ENCODE measurements at regions not wholly inside any gene's neighbourhood (a gene's known extent, or its start where the extent isn't known, plus 50 kb on each side); places are given as distances from the start of the nearest gene placed in this dataset.

GRCh38 chr4:18291981-18292380, 270.4 kb upstream of the LCORL start:
- no peak for DNase-seq

DNA sequence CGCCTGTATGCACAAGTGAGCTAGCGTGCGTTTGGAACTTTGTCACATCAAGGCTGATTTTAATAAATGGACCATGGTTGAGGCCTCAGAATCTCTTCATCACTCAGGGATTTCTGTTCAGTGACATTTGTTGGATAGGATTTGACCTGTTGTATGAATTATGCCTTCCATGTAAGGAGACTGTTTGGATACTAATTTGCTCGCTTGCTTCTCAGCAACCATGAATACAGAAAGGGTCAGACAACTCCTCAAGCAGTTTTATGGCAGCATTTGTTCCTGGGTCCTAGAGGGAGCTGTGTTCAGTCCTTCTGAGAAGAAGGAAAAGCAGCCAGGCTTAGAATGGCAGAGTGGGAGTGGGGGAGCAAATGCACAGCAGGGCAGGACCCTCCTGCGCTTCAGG, 269.7 kb upstream of the LCORL start:
- DNase-seq: no peak

GRCh38 chr4:18285357-18285756, 263.8 kb upstream of the LCORL start:
- DNase-seq: no peak

DNA sequence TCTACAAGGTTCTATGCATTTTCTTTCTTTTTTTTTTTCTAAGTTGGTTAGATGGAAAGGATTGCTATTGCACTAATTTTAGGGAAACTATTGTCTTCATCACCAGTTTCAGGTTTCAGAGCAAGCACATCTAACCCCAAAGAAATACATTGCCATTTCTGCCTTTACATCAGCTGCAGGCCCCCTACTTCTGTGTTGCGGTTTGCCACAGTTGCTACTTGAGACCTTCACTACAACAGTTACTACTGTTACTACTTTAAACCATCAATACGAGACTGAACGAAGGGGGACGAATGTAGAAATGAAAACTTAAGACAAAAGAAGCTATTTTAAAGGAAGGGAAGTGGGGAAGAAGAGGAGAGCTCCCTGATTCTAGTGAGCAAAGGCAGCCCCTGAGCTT, 256.7 kb upstream of the LCORL start:
- no peak for DNase-seq

- DNase-seq: no peak
These were observed 241.3 kb upstream of the LCORL start for GRCh38 chr4:18262832-18263231.

GRCh38 chr4:18252052-18252451, 230.5 kb upstream of the LCORL start:
- DNase-seq: no peak

DNA sequence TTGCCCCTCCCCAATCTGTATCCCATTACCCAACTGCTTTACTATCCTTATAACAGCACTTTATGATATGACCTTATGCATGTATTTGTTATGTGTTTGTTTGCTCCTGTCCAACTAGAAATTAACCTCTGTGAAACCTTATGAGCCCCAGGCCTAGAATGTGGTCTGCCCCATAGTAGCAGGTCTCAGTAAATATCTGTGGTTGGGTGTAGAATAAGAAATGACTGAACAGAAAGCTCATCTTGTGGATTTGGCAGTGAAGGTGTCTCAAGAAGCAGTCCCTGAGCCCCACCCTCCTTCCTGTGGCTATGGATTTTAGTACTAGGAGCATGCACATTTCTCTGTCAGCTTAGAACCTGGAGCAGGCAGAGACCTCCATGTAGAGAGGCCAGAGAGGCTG, 229.0 kb upstream of the LCORL start:
- no peak for DNase-seq

DNA sequence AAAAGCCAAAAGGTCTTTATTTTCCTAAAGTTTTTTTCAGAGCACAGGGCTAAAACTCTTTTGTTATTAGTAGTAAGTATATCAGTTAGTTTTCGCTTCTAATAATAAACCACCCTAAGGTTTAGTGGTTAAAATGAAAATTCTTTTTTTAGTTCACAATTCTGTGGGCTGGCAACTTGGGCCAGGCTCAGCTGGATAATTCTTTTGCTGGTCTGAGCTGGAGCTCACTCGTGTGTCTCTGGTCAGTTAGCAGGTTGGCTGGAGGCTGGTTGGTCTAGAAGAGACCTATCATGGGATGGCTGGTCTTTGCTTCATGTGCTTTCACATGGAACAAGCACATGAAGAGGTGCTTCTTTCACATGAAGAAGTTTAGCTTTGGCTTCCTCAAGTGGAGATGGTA, 227.1 kb upstream of the LCORL start:
- DNase-seq: no peak

- DNase-seq: no peak
These were observed 225.6 kb upstream of the LCORL start for GRCh38 chr4:18247189-18247588.

DNA sequence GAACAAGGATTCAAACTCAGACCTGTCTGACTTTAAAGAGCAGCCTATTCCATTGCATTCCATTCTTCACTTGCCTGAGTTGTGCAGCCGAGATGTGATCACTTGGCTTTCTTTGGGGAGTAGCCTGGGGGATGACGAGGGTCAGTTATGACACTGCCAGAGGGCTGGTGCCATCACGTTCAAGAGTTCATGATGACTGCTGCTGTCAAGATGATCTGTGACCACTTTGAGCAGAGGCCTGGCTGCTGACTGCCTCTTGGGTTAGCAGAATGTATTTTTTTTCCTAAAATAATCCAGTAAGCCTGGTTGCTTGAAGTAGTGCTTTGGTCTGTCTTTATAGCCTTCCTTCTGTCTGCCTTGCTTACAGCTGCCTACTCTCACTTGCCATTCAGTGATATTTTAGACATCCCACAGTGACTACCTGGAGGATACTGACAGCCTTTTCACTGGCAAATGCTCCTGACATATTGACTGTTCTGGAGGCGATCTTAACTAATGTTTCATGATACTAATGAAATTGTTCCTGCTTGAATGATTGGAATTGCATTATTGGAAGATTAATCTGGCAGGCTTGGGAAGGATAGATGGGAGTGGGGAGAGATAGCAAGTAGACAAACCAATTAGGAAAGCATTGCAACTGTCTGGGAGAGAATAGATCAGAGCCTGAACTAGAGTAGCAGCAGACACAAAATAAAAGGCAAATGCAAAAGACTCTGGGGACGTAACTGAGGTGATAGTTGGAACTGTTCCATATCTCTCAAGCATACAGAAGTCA, 221.6 kb upstream of the LCORL start:
- DNase-seq: no peak

- DNase-seq: no peak
These were observed 220.2 kb upstream of the LCORL start for GRCh38 chr4:18241727-18242126.

DNA sequence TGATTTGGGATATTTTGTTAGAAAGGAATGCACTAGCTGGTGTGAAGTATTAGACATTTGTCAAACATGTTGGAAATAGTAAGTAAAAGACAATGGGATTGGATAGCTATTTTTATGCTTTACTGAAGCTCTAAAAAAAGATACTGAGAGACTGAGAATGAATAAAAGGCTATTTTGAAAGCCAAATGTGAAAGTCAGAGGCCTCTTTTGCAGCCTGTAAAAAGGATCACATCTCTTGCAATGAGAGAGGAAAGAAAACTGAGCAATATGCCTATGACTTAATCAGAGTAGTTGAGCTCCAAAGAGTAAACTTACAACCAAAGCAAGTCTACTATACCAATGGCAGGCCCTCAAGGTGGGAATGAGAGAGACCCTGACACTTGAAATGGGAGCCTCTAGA, 212.6 kb upstream of the LCORL start:
- no peak for DNase-seq

GRCh38 chr4:18231726-18232125, 210.2 kb upstream of the LCORL start:
- no peak for DNase-seq

GRCh38 chr4:18227880-18228279, 206.3 kb upstream of the LCORL start:
- no peak for DNase-seq

- no peak for DNase-seq
These were observed 193.0 kb upstream of the LCORL start for GRCh38 chr4:18214411-18215055.

DNA sequence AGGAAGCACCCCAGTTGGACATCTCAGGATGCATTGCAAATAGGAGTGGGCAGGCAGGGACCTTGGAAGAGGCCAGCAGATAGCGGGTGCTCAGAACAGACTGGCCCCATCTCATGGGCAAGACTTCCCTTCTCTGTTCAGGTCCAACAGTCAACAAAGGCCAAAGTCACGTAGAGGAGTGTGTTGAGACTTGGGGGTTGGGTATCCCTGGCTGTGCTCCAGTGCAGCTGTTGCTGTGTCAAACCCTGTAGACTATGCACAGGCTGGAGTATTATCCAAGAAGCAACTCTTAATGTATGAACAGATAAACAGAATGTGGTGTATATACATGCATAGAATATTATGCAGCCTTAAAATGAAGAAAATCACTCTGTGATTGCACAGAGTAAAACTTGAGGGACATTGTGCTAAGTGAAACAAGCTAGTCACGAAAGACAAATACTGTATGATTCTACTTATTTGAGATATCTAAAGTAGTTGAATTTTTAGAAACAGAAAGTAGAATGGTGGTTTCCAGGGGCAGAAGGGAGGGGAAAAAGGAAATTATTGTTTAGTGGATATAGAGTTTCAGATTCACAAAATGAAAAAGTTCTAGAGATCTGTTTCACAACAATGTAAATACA, 192.1 kb upstream of the LCORL start:
- DNase-seq: no peak

DNA sequence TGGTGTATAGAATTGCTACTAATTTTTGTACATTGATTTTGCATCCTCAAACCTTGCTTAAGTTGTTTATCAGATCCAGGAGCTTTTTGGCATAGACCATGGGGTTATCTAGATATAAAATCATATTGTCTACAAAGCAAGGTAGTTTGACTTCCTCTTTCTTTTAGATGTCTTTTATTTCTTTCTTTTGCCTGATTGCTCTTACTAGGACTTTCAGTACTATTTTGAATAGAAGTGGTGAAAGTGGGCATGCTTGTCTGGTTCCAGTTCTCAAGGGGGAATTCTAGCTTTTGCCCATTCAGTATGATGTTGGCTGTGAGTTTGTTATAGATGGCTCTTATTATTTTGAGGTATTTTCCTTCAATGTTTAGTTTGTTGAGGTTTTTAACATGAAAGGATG, 187.9 kb upstream of the LCORL start:
- no peak for DNase-seq

GRCh38 chr4:18203966-18204365, 182.4 kb upstream of the LCORL start:
- DNase-seq: no peak

DNA sequence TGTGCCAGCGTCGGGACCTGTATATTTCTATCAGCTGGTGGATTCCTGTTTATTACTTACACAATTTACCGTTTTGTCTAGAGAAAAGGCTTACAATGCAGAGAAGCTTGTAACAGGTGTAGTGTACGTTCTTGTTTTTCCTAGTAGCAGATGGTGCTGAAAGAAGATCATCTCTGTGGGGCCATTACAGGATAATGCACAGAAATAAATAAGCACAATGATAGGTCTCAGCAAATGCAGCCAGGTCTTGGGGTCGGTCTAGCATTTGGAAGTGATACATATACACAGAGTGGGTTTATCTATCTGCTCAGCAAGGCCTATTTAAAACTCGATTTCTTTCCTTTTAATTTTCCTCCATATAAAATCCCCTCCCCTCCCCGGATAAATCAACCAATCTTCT, 180.9 kb upstream of the LCORL start:
- no peak for DNase-seq

- DNase-seq: no peak
These were observed 180.3 kb upstream of the LCORL start for GRCh38 chr4:18201885-18202284.

DNA sequence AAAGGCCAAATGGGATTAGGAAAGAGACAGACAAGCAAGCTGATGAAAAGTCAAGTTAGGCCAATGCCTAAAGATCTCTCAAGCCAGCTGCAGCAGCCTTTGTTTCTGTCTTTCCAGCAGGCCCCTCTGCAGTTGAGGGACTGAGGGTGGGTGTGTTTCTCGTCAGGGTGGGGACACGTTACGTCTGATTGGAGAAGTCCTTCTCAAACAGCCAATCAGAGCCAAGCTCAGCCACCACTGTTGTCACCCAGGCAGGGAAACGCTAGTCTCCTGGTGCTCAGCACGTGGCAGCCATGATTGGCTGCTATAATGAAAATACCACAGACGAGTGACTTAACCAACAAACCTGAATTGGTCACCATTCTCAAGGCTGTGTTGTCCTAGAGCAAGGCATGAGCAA, 177.1 kb upstream of the LCORL start:
- DNase-seq: no peak

- DNase-seq: no peak
These were observed 175.9 kb upstream of the LCORL start for GRCh38 chr4:18197467-18197866.

GRCh38 chr4:18194278-18194677, 172.7 kb upstream of the LCORL start:
- no peak for DNase-seq

DNA sequence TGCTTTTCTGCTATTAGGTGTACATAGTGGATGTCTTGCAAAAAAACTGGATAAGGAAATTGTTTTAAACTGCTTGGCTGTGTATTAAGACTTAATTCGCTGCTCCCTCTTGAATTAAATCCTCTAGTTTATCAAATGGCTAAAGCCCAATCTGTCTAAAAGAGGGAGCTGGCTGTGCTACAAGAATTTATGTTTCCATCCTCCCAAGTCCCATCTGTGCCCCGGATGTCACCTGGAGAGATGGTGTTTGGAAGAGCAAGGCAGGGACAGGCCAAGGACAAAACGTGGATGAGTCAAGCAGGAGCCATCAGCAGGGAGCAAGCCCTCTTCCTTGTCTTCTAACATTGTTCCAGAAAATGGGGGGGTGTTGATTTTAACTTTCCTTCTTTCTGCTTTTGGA, 171.3 kb upstream of the LCORL start:
- DNase-seq: no peak

- DNase-seq: no peak
These were observed 163.9 kb upstream of the LCORL start for GRCh38 chr4:18185491-18185890.
